Eye (tissue), 1 donor: ENCODE measurements at regions not wholly inside any gene's neighbourhood (a gene's known extent, or its start where the extent isn't known, plus 50 kb on each side); places are given as distances from the start of the nearest gene placed in this dataset.

Experiments
- DNase-seq: peaks from one replicate; pipeline ENCODE4 v3.0.0-alpha.2; 2015

DNA sequence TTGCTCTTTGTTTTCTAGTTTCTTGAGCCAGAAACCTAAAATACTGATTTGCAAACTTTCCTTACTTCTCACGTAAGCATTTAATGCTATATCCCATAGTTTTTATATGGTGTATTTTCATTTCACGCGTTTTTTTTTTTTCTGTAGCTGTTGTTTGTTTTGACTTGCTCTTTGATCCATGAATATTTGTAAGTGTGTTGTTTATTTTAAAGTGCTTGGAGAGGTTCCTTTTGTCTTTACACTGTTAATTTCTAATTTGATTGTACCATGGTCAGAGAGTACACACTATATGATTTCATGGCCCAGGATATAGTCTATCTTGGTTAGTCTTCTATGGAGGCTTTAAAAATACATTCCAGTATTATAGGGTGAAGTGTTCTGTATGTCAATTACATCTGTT, 84.8 kb upstream of the RNF217 start:
- DNase-seq = no peak

- DNase-seq = no peak
These were observed 82.9 kb upstream of the RNF217 start for GRCh38 chr6:124879110-124879991.

- DNase-seq = no peak
These were observed 82.3 kb upstream of the RNF217 start for GRCh38 chr6:124879992-124880355.

- peak; percentile 79 for DNase-seq
These were observed 80.2 kb upstream of the RNF217 start for GRCh38 chr6:124881898-124882578.

DNA sequence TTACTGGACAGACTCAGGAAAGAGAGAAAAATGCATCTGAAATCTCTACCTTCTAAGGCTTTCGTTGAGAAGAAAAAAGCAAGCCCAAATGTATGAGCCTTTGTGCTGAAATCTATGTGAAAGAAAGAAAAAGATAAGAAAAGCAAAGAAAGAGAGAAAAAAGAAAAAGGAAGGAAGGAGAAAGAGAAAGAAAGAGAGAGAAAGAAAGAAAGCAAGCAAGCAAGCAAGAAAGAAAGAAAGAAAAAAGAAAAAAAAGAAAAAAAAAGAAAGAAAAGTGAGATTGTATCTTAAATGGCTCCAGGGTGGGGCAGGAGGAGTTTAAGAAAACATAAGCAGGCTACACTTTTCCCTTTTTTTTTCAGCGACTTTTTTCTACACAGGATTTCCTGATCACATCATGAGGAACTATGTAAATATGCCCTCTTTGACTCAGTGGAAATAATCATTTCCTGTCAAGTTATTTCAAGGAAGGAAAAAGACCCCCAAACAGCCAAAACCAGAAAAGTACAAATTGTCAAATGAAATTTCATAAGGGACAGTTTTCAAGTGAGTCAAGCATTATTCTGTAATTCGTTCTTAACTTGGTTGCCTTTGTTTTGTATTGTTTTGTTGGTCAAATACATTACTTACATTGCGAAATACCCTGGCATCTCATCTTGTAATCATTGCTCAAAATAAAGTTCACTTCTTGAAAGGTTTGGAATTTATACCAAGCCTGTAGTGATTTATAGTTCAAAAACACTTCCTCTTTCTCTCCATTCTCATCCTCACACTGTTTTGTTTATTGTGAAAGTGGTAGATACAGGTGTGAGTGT, 79.5 kb upstream of the RNF217 start:
- DNase-seq = no peak

DNA sequence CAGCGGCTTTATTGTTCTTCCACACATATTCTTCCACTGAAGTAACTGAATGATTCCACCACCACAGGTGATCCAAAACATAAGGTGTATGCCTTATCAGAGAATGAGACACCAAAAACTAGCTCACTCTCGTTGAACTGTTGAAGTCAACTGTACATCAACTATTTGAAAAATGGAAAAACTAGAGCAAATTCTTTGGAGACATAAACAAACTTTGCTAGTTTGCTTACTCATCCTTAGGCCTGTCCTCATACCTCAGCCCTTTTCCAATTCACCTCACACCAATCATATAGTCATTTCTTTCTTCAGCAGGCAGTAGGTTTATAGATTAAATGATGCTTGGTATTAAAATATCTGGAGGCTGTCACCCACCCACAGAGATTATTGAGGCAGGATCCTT, 77.1 kb upstream of the RNF217 start:
- no peak for DNase-seq

- no peak for DNase-seq
These were observed 74.2 kb upstream of the RNF217 start for GRCh38 chr6:124887872-124888580.

GRCh38 chr6:124888581-124889371, 73.5 kb upstream of the RNF217 start:
- DNase-seq = no peak

- no peak for DNase-seq
These were observed 61.2 kb upstream of the RNF217 start for GRCh38 chr6:124901084-124901483.

GRCh38 chr6:124903797-124904196, 58.4 kb upstream of the RNF217 start:
- no peak for DNase-seq

DNA sequence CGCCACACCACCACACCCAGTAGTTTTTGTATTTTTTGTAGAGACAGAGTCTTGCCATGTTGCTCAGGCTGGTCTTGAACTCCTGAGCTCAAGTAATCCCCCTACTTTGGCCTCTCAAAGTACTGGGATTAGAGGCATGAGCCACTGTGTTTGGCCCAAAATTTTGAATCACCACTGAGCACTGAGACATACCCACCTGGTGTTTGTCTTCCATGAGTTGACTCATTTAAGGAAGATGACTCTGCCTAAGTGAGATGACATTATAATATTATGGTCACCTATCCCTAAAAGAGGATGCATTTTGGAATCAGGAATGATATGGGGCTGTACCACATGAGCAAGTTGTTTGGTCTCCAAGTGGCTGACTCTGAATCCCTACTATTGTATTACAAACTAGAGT, 54.6 kb upstream of the RNF217 start:
- DNase-seq = no peak
